ENCODE measurements at regions not wholly inside any gene's neighbourhood (a gene's known extent, or its start where the extent isn't known, plus 50 kb on each side); places are given as distances from the start of the nearest gene placed in this dataset.

DNA sequence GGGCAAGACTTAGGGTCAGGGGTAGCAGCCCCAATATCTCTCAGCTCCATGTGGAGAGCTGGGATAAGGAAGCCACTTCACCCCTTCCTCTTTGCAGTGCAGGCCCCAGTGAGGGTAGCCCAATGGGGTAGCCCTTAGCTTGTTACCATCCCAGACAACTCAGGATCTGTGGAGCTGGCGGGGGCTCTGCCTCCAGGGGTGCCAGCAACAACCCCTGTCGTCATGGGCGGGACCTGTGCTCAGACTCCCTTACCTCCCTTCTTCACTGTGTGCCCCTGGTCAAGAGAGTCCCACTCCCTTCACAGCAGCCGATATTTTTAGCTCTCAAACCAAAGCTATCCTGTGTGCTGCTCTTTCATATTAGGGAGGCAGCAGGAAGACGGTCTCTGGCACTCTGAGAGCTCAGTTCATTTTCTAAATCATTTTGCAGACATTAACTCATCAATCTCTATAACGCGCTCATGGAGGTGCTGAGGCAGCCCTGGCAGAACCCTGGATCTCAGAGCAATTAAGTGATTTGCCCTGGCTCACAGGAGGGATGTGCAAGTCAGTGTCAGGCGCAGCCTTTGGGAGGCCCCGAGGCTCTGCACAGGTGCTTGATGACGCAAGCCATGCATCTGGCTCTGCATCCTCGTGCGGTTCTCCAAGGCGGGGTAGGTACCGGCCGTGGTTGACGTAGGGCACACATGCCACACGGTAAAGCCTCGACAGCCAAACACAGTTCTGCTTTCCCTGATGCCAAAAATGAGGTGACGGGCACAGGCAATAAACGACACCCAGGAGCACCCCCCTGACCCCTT, 357.6 kb downstream of the SHANK2 start:
- Mint-ChIP-seq H3K27me3 (ENCODE audit: low read depth) (no peaks in the 10 kb centered on the region), H3K27ac (peak overlapping the region in 1 of 3 experiments; percentile 92; a peak in 2 of 7 replicates), H3K9me3 (peaks cover 19% of the 10 kb centered on the region in 2 experiments), H3K36me3 (ENCODE audit: insufficient read depth in 1 of 3, low read depth in 3 of 3) (peaks cover 16 to 28% (median 17%) of the 10 kb centered on the region in 3 experiments; a peak in 6 of 7 replicates), H3K4me1 (peaks cover 11 to 17% of the 10 kb centered on the region in 2 experiments), H3K4me3 (no peak overlapping the region)
- Histone ChIP-seq H3K56ac (ENCODE audit: insufficient read length, low read depth, low read length) (no peak overlapping the region), H3K27me3 (ENCODE audit: insufficient read depth, low read length) (no peaks in the 10 kb centered on the region), H3K79me1 (ENCODE audit: insufficient read depth, low read depth, low read length, poor library complexity, severe bottlenecking) (no peaks in the 10 kb centered on the region), H4K5ac (ENCODE audit: insufficient read length, low read depth, low read length) (no peak overlapping the region), H2BK5ac (ENCODE audit: insufficient read length, low read length) (no peak overlapping the region), H2BK12ac (ENCODE audit: insufficient read length, low read depth, low read length) (no peak overlapping the region), H2BK15ac (ENCODE audit: low read depth, low read length) (no peak overlapping the region), H2AK5ac (ENCODE audit: insufficient read length, low read length) (no peak overlapping the region), H4K20me1 (ENCODE audit: control insufficient read depth, insufficient read depth, insufficient read length) (no peaks in the 10 kb centered on the region), H4K8ac (replicated peaks; ENCODE audit: insufficient read length, low read depth, low read length) (no peak overlapping the region), H3K23me2 (ENCODE audit: insufficient read length, low read depth, low read length, poor library complexity, severe bottlenecking) (no peaks in the 10 kb centered on the region), H2BK120ac (ENCODE audit: low read depth, low read length, poor library complexity, severe bottlenecking) (no peak overlapping the region), H3K4ac (ENCODE audit: low read depth, low read length) (no peak overlapping the region), H3K9ac (ENCODE audit: extremely low read depth, insufficient read length, low read length) (no peak overlapping the region), H3T11ph (ENCODE audit: low read length) (no peak overlapping the region), H3K27ac (ENCODE audit: insufficient read length, low read depth, low read length) (no peak overlapping the region), H3K23ac (ENCODE audit: insufficient read length, low read depth, low read length) (no peak overlapping the region), H3K14ac (ENCODE audit: insufficient read depth, low read length) (no peak overlapping the region), H2BK20ac (ENCODE audit: low read depth, low read length, poor library complexity, severe bottlenecking) (no peak overlapping the region), H3K4me1 (ENCODE audit: insufficient read depth, low read length) (no peaks in the 10 kb centered on the region), H4K91ac (ENCODE audit: insufficient read length, low read depth, low read length) (no peak overlapping the region), H3K4me2 (ENCODE audit: insufficient read depth, insufficient read length, low read length) (no peak overlapping the region), H3K18ac (ENCODE audit: insufficient read length, low read depth, low read length) (no peak overlapping the region), H3K9me3 (ENCODE audit: control insufficient read depth, low read depth, low read length) (no peaks in the 10 kb centered on the region), H2AFZ (ENCODE audit: low read length) (no peak overlapping the region), H3K79me2 (ENCODE audit: insufficient read depth, low read length) (no peaks in the 10 kb centered on the region)
- DNase-seq, result no peak
- whole genome bisulfite sequencing (ENCODE audit: extremely low coverage, insufficient read length, low lambda C conversion rate), result no CpG with 5 or more reads among the region's 20 CpGs
- TF ChIP-seq CTCF (conservative IDR thresholded peaks at IDR 0.05), result no peak
